Right lobe of liver (tissue), 4 donors: ENCODE measurements at regions not wholly inside any gene's neighbourhood (a gene's known extent, or its start where the extent isn't known, plus 50 kb on each side); places are given as distances from the start of the nearest gene placed in this dataset.

ENCODE experiments used
- CTCF ChIP-seq, 4 donors: fragments of 200-600 bp in 3 of 4; fragments of 450-650 bp in 1 of 4; IDR thresholded peaks; one replicate each; pipeline versions ENCODE4 v1.5.1 to v1.8.0; 2016 to 2022; ENCODE audit warnings: antibody characterized with exemption in 4 of 4, mild to moderate bottlenecking in 2 of 4
- POLR2A ChIP-seq: fragments of 450-650 bp; IDR thresholded peaks from one replicate; pipeline ENCODE4 v1.6.1; 2017; ENCODE audit warnings: antibody characterized with exemption, mild to moderate bottlenecking
- donor health status: DM: no; HTN: no; CAD: no.
- donor health status: DM: no; HTN: no; CAD: no.
- donor health status: DM: no; HTN: yes; CAD: no.

- TF ChIP-seq CTCF (IDR thresholded peaks at IDR 0.05): no peak
- TF ChIP-seq POLR2A: no peak
Measured at GRCh38 chr14:37708481-37708880, 113.1 kb downstream of the TTC6 start.
